GM18502 (cell line): ENCODE measurements at regions not wholly inside any gene's neighbourhood (a gene's known extent, or its start where the extent isn't known, plus 50 kb on each side); places are given as distances from the start of the nearest gene placed in this dataset.

ENCODE experiments used
- ATAC-seq: cut with Tn5 transposase; IDR thresholded peaks from one replicate; pipeline ENCODE4 v1.9.1; 2021; ENCODE audit warnings: mild to moderate bottlenecking; ENCODE audit not compliant: unreplicated experiment, poor library complexity

DNA sequence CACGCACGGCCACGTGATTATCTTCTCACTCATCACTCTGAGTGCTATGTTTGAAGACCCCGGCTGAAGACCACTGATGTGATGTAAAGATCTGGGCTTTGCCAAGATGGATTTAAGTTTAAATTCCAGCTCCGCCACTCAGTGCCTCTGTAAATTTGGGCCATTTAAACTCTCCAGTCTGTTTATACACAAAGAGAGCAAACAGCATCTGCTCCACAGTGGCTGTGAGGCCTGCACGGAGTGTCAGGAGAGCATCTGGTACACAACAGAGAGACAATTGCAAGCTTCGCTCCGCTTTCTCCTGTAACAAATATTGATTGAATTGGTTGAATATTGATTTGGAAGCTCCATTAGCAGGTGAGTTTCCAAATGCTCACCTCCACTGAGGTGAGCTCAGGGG lies 80.5 kb upstream of the FRMD1 start:
- no peak for ATAC-seq

DNA sequence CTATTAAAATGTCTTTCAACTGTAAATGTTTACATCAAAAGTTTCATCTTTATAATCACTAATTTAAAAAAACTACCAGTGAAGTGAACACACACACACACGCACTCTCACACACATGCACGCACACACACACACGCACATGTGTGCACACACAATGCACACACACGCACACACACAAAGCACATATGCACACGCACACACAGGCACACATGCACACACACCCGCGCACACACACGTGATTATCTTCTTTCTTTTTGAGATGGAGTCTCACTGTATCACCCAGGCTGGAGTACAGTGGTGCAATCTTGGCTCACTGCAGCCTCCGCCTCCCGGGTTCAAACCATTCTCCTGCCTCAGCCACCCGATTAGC lies 80.0 kb upstream of the FRMD1 start:
- no peak for ATAC-seq

DNA sequence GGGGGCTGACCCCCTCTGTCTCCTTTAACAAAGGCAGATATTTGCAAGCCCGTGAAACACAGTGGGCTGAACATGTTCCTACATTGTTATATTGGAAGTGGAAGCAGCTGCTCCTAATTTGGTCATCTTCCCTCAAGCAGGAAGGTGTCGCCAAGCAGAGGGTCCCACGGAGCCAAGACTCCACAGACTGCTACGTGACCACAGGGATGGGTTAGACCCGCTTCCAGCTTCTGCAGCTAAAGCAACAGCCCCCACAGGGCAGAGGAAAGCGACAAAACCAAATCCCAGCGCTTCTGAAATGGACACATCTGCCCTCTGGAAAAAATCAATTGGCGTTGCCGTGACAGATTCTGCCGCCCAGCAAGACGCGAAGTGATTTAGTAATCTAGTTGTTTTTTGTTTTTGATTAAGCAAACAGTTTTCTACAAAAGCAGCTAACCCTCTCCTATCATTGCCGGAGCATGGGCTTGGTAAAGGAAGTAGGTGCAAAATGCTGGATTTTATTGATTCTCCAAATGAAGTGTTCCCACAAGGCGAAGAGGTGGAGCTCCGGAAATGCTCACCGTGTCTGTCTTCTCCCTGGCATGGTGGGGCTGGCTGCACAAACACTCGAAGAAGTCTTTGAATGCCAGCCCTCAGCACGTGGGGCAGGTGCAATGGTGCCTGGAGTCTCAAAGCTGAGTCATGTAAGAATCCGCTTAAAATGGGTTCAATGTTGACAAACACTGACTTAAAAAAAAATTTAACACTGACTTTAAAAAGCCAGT lies 79.4 kb upstream of the FRMD1 start:
- no peak for ATAC-seq

DNA sequence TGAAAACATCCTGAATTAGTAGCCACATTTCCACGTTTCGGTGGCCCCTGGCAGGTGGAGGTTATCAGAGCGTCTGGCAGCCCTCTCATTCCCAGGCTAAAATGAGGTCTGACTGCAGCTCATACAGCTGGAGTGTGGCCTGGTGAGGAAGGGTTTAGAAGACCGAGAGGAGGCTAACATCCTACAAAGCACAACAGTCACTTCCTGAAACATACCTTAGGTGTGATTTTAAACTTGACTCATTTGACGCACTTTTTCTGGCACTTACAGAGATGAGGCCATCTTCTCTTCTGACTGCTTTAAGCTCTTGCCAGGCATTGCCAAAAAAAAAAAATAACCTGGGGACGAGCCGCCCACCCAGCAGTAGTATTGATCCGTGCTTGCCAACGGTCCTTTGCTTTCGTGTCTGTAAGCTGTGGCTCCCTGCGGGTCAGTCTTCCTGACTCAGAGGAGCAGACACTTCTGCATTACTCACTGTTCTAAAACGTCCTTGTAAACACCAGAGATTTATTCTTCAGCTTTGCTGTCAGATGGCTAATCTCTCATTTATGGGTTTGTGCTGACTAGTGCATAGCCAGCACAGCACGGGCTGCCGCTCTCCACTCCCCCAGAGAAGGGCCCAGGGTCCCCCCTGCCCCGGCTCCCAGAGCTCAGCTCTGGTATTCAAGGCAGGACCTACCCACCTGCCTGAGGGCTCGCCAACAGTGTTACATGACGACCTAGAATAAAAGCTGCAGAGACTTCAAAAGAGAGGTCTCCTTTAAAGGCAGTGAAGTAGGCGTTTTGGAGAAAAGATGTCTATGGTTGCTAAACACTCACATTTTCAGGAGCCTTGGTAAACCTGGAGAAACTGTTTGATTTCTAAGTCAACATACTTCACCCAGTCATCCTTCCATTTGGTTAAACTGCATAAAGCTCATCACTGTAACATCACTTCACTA lies 78.5 kb upstream of the FRMD1 start:
- ATAC-seq: no peak

DNA sequence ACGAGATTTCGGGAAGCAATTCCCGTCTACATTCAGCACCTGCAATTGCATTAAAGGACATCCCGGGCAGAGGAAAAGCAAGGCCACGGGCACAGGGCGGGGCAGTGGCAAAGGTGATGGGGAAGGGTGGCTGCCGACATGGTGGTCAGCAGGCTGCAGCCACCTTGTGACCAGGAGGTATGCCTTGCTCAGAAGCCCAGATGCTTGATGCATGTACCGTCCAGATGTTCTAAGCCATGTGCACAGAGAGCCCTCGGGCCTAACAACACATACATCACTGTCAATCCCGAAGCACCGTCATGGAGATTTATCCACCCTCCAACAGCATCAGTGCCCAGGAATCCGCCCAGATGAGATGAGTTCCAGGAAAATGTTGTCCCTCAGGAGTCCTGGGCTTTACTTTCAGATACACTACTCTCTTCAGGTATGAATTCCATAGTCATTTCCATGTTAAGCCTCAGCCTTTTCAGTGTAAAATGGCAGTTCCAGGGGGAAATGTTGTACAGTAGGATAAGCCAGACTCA lies 77.8 kb upstream of the FRMD1 start:
- no peak for ATAC-seq

DNA sequence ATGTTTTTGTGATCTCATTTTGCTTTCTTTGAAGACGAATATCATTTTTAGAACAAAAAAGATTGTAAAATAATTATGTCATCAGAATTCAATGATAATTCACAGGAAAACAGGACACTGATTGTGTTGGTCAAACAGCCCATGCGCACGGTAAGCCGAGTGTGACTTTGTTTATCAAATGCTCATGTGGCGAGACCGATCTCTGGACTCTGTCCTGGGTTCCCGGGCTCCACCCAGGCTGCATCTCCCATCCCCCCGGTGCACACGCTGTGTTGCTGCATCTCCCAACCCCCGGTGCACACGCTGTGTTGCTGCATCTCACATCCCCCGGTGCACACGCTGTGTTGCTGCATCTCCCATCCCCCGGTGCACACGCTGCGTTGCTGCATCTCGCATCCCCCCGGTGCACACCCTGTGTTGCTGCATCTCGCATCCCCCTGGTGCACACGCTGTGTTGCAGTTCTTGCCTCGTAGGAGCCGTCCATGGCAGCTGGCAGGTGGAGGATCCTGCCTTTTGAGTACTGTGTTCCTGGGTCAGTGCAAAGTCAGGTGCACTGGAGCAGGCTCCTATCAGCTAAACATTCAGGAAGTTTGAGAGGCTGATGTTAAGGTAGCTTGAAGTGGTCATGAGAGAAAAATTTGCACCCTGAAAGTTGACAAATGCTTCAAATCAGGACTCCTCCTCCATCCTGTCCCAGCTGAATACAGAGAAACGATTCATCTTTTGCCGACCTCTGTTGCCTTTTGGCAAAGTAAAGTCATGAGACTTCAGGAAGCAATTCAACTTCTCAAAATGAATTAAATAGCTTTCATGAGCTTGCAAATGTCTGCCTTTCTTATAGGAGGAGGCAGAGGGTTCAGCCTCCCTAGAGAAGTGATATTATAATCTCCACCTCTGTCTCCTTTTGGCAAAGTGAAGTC lies 77.1 kb upstream of the FRMD1 start:
- ATAC-seq: no peak

DNA sequence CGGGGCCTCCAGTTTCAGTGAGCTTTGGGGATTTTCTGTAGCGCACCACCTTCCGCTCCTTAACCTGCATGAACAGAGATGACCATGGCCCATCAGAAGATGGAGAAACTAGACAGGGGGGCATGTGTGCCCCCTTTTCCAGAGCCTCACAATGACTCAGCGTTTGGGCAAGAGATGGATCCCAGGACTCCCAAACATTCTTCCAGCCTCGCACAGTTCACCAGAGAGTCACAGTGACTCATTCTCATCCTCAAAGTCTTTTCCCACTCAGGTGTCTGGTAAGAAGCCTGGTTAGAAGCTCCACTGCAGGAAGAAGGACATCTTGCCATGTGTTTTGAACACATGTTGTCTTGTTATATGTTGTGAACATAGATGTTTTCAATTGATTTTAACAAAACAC lies 76.2 kb upstream of the FRMD1 start:
- no peak for ATAC-seq

DNA sequence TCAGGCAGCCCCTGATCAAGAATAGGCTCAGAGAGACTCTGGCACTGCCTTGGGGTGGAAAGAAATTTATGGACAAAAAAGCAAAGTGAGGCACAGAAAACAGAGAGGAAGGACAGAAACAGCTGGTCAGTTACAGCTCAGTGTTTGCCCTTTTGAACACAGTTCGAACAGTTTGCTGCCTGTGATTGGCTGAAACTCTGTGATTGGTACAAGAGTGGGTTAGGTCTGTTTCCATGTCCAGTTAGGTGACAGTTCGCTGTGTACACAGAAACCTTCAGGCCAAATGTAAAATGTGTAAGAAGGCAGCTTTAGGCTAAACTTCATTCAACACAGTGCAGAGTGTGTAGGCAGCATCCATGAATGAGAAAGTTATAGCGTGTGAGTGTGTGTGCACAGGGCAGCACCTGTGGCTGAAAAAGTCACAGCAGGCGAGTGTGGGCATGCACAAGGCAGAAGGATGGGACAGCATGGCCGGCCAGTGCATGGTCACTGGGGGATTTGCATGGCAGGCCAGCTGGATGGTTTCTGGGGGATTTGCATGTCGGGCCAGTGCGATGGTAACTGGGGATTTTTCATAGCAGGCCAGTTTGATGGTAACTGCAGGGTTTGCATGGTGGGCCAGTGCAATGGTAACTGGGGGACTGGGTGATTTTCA lies 75.4 kb upstream of the FRMD1 start:
- no peak for ATAC-seq

DNA sequence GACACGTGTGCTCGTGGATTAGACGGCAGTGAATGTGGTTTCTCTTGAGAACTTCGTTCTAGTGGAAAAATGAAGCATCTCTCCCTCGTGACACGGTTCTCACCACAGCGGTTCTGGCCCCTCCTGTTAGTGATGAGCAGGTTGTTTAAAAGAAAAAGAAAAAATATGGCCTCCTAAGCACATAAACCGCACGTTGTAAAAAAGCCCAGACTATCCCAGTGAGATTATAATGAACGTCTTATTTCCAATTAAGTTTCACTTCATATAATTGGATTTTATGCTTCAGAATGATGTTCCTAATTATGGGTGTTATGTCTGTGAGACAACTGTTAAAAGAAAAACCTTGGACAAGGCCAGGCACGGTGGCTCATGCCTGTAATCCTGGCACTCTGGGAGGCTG lies 74.5 kb upstream of the FRMD1 start:
- ATAC-seq: no peak

DNA sequence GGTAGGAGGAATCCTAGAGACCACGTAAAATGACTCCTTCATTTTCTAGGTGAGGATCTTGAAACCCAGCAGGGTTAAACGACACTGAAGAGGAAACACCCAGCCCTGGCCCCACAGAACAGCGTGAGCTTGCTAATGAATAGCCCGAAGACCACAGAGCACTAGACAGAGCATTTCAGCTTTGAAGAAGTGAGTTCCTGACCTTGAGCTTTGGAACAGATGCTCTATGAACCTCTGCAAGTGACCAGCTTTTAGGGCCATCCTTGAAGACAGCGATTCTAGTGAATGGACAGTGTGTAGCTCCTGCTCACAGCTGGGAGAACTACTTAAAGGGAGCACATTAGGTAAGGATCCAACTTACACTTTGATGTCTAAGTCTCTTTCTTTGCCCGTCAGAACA lies 74.0 kb upstream of the FRMD1 start:
- no peak for ATAC-seq

DNA sequence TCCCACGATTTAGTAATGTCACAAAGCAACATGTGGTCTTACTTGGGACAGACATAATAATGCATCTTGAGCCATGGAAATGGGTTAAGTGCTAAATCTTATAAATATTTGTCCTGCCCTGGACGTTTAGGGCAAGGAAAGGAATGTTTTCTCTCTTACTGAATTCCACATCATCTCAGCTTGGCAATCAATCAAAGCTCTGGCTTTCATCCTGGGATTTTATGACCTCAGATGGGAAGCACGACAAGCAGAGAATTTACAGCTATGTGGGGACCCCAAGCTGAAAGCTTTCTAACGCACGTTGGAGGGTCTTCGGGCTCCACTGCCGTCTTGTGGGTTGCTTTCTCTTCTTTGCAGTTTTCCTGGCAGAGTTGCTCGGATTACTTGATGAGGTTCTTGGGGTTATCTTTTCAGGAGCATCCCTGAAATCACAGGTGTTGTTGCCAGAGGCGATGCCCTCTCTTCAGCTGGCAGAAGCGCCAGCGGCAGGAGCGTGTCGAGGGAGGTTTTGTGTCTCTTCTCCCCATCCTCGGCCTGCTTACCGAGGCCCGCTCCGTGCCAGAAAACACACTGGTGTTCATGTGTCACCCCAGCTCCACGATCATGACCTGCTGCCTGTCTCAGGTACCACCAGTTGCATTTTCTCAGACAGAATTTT lies 73.4 kb upstream of the FRMD1 start:
- ATAC-seq: no peak

DNA sequence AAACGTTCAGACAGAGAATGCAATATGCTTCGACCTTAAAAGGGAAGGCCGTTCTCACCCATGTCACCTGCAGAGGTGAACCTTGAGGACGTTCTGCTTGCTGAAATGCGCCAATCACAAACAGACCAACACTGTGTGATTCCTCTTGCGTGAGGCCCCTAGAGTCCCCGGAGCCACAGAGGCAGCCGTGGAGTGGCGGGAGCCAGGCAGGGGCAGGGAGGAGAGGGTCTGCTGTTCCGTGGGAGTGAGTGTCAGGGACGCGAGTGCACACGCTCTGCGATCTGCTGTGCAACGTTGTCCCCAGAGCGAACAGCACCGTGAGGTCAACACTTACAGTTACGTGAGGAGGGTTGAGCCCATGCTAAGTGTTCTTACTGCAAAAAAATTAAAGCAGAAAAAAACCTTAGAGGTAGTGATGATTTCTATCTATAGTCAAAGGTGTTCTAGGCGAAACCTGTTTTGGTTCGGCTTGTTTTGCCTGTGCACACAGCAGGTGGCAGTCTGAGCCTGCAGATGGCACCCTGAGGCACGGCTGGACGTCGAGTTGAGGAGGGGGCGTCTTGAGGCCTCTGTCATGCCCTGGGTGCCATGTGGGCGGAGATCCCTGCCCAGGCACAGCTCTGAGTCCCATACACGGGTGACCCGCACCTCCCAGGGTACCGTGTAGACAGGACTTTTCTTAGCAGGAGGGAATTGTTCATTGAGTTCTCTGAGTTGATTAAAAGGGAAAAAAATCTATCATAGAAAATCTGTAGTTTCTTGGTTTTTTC lies 71.7 kb upstream of the FRMD1 start:
- ATAC-seq: no peak

DNA sequence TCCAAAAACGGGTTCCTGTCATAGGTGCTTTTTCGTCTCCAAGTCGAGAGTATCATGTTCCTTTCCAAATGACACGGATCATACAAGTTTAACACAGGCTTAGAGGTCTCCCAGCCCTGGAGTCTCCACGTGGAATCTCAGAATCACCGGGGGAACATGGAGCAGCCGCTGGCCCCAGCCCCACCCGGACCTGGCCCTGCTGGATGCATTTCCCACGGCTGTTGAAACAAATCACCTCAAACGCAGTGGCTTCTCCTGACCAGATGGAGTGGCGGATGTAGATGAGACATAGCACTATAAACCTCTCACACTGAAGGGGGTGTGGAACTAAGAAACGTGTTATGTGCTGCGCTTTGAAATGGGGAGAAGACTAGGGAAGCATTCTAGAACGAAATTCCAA lies 70.0 kb upstream of the FRMD1 start:
- ATAC-seq: no peak

DNA sequence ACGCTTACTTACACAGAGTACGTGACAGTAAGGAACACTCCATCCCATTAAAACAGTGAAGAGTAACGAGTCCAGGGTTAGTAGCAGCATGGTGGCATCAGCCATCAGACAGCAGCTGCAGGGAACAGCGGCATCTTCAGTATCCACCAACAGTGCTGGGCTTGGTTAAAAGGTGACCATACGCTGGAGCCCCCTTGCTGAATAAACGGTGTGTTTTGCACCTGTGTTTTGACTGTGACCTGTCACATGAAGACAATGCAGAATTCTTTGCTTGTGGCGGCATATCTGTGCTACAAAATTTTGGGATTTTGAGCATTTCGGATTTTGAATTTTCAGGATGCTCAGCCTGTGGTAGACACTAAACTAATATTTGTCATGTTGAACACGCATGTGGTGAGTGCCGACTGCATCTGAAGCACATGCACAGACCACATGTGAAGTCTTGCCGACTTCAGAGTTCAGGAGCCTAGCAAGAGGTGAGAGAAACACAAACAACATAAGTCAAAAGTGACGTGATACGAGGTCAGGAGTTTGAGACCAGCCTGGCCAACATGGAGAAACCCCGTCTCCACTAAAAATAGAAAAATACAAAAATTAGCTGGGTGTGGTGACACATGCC lies 69.3 kb upstream of the FRMD1 start:
- ATAC-seq: no peak

DNA sequence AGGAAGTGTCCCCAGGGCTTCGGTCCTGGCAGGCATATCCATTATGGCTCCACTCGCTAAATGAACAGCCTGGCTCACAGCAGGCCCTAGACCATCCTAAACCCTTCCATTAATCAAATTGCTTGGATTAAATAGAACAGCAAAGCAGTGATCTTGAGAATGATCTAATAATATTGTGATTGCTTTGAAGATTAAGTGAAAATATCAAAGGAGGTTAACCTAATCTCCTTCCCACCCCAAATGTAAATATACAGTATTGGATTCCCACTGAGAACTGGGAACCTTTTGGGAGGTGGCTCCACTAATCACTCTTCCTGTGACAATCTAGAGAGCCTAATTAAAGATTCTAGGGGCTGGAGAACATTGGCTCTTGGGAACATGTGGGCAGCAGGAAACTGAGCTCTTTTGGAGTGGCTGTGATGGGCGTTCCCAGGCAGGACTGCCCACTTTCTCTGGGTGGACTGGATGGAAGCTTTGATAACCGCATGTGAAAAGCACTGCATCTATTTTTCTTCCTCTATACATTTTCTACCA lies 68.3 kb upstream of the FRMD1 start:
- ATAC-seq: no peak

DNA sequence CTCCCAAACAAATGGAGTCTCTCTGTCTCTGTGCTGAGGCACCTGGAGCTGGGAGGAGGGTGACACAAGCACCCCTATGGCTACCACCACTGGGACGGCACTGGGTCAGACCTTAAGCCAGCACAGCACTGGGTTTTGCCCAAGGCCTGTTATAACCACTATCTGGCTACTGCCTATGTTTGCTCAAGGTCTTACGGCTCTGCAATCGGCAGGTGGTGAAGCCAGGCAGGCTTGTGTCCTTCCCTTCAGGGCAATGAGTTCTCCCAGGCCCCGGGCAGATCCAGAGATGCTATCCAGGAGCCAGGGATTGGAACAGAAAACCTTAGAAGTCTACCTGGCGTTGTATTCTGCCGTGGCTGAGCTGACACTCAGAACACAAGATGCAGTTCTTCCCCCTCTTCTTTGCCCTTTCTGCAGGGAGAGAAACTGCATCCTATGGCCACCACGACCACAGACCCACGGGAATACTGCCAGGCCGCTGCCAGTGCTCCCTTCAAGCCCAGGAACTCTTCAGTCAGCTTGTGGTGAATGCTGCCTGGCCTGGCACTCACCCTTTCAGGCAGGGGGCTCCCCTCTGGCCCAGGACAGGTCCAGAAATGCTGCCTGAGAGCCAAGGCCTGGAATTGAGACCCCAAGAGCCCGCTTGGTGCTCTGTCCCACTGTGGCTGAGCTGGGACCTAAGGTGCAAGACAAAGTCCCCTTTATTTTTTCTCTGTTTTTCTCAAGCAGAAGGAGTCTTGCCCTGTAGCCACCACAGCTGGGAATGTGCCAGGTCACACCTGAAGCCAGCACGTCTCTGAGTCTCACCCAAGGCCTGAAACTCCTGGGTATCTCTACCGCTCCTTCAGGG lies 67.0 kb upstream of the FRMD1 start:
- ATAC-seq: no peak

DNA sequence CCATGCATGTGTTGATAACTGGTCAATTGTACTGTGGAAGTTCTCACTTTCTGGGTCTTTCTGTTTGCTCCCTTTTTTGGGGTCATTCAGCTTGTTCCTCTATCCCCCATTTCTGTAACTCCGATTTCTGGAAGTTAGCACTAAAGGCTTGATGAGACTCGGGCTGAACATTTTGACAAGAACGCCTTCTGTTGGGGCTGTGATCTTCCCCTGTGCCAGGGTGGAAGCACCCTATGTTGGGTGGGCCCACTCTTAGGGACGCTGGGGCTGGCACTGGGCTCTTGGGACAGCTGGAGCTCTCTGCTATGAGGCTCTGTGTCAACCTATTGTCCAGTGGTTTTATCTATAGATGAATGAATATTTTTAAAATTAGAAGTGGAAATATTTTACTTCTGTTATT lies 60.1 kb upstream of the FRMD1 start:
- no peak for ATAC-seq
